ENCODE measurements at regions not wholly inside any gene's neighbourhood (a gene's known extent, or its start where the extent isn't known, plus 50 kb on each side); places are given as distances from the start of the nearest gene placed in this dataset.

DNA sequence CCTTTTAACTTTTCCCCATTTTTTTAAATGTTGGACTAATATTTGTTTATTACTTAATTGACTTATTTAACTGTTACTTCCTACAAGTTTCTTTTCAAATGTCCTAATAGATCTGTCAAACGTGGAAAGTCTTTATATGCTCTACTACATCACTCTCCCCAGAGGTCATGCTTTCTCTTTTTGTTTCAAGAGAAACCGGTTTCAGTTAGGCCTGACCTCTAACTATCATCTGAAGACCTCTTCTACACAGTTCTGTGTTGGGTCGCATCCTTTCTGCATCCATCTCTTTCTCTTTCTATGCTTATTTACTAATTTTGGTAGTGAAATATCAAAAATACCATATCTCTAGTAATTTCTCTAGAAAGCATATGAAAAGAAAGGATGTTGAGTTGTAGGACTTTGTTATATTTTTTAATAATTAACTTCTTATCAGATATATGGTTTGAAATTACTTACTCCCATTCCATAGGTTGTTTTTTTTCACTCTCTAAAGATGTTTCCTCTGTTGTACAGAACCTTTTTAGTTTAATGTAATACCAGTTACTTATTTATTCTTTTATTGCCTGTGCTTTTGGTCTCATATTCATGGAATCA is 781.2 kb upstream of the ARPP21 start:
- H3K4me2 ChIP-seq (ENCODE audit: control insufficient read depth, extremely low read depth, insufficient read depth, low read depth, low read length): no peak overlapping the region
- H3K27me3 ChIP-seq (ENCODE audit: control insufficient read depth, extremely low read depth, insufficient read depth, low read length): no peaks in the 10 kb centered on the region
- H3K79me2 ChIP-seq (ENCODE audit: control insufficient read depth, insufficient read depth, low read length): no peaks in the 10 kb centered on the region
- no peaks in the 10 kb centered on the region for H3K9me3 ChIP-seq (ENCODE audit: control insufficient read depth, low read depth, low read length)
- H4K20me1 ChIP-seq (ENCODE audit: control insufficient read depth, extremely low read depth, insufficient read depth, low read length): no peaks in the 10 kb centered on the region
- dilution Hi-C loops (cut with MboI; ENCODE audit: extremely low pct_ligation_motif_present, low sequenced_read_pairs): no loop called here
- FAIRE-seq: no peak
- H3K36me3 ChIP-seq (ENCODE audit: control insufficient read depth in 2 of 2, extremely low read depth in 1 of 2, insufficient read depth in 2 of 2, low read length in 2 of 2): no peaks in the 10 kb centered on the region
- no peak for DNase-seq (ENCODE audit: low read depth, low spot score)
- H3K27ac ChIP-seq (ENCODE audit: control insufficient read depth, insufficient read depth, low read length): no peak overlapping the region
- H3K4me3 ChIP-seq (ENCODE audit: control insufficient read depth in 2 of 3, extremely low read depth in 1 of 3, insufficient read depth in 2 of 3, low read depth in 1 of 3, low read length in 3 of 3): no peak overlapping the region
- H2AFZ ChIP-seq (ENCODE audit: control insufficient read depth, low read length): no peak overlapping the region
- H3K9ac ChIP-seq (ENCODE audit: control insufficient read depth, extremely low read depth, insufficient read depth, low read length): no peak overlapping the region
- no peaks in the 10 kb centered on the region for H3K9me1 ChIP-seq (ENCODE audit: control insufficient read depth, extremely low read depth, insufficient read depth, low read length)
- TF ChIP-seq EZH2 (IDR thresholded peaks at IDR 0.05; ENCODE audit: low read length): no peak
- no peaks in the 10 kb centered on the region for H3K4me1 ChIP-seq (ENCODE audit: control insufficient read depth, extremely low read depth, insufficient read depth, low read length)

DNA sequence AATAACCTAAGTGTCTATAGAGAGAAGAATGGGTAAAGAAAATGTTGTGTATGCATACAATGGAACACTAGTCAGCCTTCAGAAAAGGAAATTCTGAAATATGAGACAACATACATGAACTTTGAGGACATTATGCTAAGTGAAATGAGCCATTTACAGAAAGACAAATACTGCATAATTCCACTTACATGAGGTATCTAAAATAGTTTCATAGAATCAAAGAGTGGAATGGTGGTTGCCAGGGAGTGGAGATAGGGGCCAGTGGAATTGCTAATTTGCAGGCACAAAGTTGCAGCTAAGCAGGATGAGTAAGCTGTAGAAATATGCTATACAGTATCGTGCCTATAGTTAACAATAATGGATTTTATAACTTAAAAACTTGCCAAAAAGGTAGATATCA is 779.6 kb upstream of the ARPP21 start:
- Histone ChIP-seq H3K9ac (ENCODE audit: control insufficient read depth, extremely low read depth, insufficient read depth, low read length) (no peak overlapping the region), H4K20me1 (ENCODE audit: control insufficient read depth, extremely low read depth, insufficient read depth, low read length) (no peaks in the 10 kb centered on the region), H3K4me2 (ENCODE audit: control insufficient read depth, extremely low read depth, insufficient read depth, low read depth, low read length) (no peak overlapping the region), H3K36me3 (ENCODE audit: control insufficient read depth in 2 of 2, extremely low read depth in 1 of 2, insufficient read depth in 2 of 2, low read length in 2 of 2) (no peaks in the 10 kb centered on the region), H3K9me1 (ENCODE audit: control insufficient read depth, extremely low read depth, insufficient read depth, low read length) (no peaks in the 10 kb centered on the region), H3K27ac (ENCODE audit: control insufficient read depth, insufficient read depth, low read length) (no peak overlapping the region), H3K4me1 (ENCODE audit: control insufficient read depth, extremely low read depth, insufficient read depth, low read length) (no peaks in the 10 kb centered on the region), H3K4me3 (ENCODE audit: control insufficient read depth in 2 of 3, extremely low read depth in 1 of 3, insufficient read depth in 2 of 3, low read depth in 1 of 3, low read length in 3 of 3) (no peak overlapping the region), H3K79me2 (ENCODE audit: control insufficient read depth, insufficient read depth, low read length) (no peaks in the 10 kb centered on the region), H3K9me3 (ENCODE audit: control insufficient read depth, low read depth, low read length) (no peaks in the 10 kb centered on the region), H2AFZ (ENCODE audit: control insufficient read depth, low read length) (no peak overlapping the region), H3K27me3 (ENCODE audit: control insufficient read depth, extremely low read depth, insufficient read depth, low read length) (no peaks in the 10 kb centered on the region)
- FAIRE-seq: no peak
- no peak for TF ChIP-seq EZH2 (IDR thresholded peaks at IDR 0.05; ENCODE audit: low read length)
- TF ChIP-seq, protein P1, sequence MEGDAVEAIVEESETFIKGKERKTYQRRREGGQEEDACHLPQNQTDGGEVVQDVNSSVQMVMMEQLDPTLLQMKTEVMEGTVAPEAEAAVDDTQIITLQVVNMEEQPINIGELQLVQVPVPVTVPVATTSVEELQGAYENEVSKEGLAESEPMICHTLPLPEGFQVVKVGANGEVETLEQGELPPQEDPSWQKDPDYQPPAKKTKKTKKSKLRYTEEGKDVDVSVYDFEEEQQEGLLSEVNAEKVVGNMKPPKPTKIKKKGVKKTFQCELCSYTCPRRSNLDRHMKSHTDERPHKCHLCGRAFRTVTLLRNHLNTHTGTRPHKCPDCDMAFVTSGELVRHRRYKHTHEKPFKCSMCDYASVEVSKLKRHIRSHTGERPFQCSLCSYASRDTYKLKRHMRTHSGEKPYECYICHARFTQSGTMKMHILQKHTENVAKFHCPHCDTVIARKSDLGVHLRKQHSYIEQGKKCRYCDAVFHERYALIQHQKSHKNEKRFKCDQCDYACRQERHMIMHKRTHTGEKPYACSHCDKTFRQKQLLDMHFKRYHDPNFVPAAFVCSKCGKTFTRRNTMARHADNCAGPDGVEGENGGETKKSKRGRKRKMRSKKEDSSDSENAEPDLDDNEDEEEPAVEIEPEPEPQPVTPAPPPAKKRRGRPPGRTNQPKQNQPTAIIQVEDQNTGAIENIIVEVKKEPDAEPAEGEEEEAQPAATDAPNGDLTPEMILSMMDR (optimal IDR thresholded peaks at IDR 0.05 in 1 of 3, IDR thresholded peaks at IDR 0.05 in 1 of 3, conservative IDR thresholded peaks at IDR 0.05 in 1 of 3; ENCODE audit: extremely low read depth in 1 of 3, insufficient read depth in 2 of 3, low read length in 3 of 3): no peak
- dilution Hi-C loops (cut with MboI; ENCODE audit: extremely low pct_ligation_motif_present, low sequenced_read_pairs): no loop called here
- no peak for DNase-seq (ENCODE audit: low read depth, low spot score)

DNA sequence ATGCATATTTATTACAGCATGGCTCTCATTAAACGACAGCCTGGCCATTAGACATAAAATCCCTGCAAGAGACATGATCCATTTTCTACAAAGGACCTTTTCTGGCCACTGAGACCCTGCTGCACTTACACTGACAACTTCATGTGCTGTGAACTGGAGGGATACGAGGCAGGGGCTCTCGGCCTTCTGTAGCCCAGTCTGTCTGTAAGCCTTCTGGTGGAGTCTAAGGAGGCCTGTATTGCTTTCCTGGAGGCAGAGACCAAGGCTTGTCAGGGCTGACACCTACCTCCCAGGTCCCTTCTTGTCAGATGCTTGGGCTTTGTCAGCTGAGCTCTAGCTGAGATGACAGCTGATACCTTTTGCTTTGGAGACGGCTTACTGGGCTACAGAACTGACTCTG is 776.9 kb upstream of the ARPP21 start:
- H4K20me1 ChIP-seq (ENCODE audit: control insufficient read depth, extremely low read depth, insufficient read depth, low read length): no peaks in the 10 kb centered on the region

More for the DNA sequence above, 776.9 kb upstream of the ARPP21 start:
- Histone ChIP-seq H3K9me3 (ENCODE audit: control insufficient read depth, low read depth, low read length) (no peaks in the 10 kb centered on the region), H2AFZ (ENCODE audit: control insufficient read depth, low read length) (no peak overlapping the region), H3K27me3 (ENCODE audit: control insufficient read depth, extremely low read depth, insufficient read depth, low read length) (no peaks in the 10 kb centered on the region), H3K36me3 (ENCODE audit: control insufficient read depth in 2 of 2, extremely low read depth in 1 of 2, insufficient read depth in 2 of 2, low read length in 2 of 2) (no peaks in the 10 kb centered on the region), H3K79me2 (ENCODE audit: control insufficient read depth, insufficient read depth, low read length) (no peaks in the 10 kb centered on the region), H3K4me3 (ENCODE audit: control insufficient read depth in 2 of 3, extremely low read depth in 1 of 3, insufficient read depth in 2 of 3, low read depth in 1 of 3, low read length in 3 of 3) (no peak overlapping the region), H3K4me1 (ENCODE audit: control insufficient read depth, extremely low read depth, insufficient read depth, low read length) (no peaks in the 10 kb centered on the region), H3K9me1 (ENCODE audit: control insufficient read depth, extremely low read depth, insufficient read depth, low read length) (no peaks in the 10 kb centered on the region), H3K27ac (ENCODE audit: control insufficient read depth, insufficient read depth, low read length) (no peak overlapping the region), H3K4me2 (ENCODE audit: control insufficient read depth, extremely low read depth, insufficient read depth, low read depth, low read length) (no peak overlapping the region), H3K9ac (ENCODE audit: control insufficient read depth, extremely low read depth, insufficient read depth, low read length) (no peak overlapping the region)
- TF ChIP-seq EZH2 (IDR thresholded peaks at IDR 0.05; ENCODE audit: low read length): no peak
- TF ChIP-seq, protein P1 (optimal IDR thresholded peaks at IDR 0.05 in 1 of 3, IDR thresholded peaks at IDR 0.05 in 1 of 3, conservative IDR thresholded peaks at IDR 0.05 in 1 of 3; ENCODE audit: extremely low read depth in 1 of 3, insufficient read depth in 2 of 3, low read length in 3 of 3): no peak
- DNase-seq (ENCODE audit: low read depth, low spot score) (no peak), FAIRE-seq (no peak)
- dilution Hi-C loops (cut with MboI; ENCODE audit: extremely low pct_ligation_motif_present, low sequenced_read_pairs): no loop called here

All from keratinocyte (primary cell).